ENCODE measurements at regions not wholly inside any gene's neighbourhood (a gene's known extent, or its start where the extent isn't known, plus 50 kb on each side); places are given as distances from the start of the nearest gene placed in this dataset.

DNA sequence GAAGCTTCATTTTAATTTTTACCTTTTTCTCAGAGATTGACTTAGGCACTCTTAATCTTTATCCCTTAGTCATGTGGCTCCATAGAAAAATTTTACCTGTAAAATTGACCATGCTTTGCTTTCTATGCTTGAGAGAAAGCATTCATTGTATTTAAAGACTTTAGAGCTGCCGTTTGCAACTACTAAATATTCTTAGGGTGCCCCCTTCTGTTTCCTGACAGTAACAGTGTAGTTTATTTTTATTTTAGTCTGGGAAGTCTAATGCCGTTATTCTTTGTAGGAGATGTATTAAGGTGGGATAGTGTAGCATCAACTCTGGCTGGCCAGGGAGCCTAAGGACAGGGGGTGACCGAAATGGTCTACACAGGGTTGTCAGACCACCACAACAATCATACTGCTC is 84.5 kb upstream of the SYNPR start:
- ATAC-seq: peak; percentile 70
- DNase-seq (ENCODE audit: low spot score): no peak

DNA sequence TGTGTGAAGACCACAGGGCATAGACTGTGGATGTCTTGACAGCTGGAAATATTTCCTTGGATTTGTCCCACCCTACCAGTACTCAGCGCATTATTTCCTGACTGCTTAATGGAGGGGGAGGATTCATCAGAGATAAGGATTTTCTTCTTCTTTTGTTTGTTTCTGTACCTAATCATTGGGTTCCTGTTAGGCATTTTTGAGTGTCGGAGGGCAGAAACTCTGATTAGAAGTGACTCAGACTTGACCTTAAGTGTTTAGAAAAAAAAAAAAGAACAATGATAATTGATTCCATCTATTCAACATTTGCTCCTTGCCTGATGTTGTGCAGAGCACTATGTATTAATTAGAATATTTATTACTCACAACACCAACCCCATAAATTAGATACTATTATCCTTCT is 78.5 kb upstream of the SYNPR start:
- no peak for ATAC-seq

GRCh38 chr3:63202529-63202928 is 75.6 kb upstream of the SYNPR start:
- no peak for ATAC-seq
- DNase-seq (ENCODE audit: low spot score): no peak

More for the DNA sequence above, 78.5 kb upstream of the SYNPR start:
- no peak for DNase-seq (ENCODE audit: low spot score)

DNA sequence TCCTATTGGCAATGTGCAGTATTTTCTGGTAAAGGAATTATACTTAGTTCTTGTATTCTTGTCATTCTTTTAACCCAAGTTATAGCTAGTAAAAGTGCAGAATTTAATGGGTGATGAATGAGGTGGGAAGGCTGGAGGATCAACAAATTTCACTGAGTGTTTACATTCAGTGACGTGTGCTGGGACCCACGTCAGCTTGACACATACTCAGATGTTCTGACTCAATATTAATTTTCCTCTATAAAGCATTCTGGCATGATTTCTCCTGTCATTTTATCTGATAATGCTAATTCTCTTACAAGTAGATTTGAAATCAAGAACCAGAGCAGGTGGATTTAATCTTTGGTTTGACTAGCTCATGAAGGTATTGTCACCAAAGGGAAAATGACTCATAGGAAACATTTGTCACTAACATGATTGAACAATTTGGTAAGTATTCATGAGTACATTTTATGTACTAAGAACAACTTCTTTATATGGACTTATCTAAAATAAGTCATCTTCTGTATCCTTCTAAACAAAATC is 71.0 kb upstream of the SYNPR start:
- DNase-seq (ENCODE audit: low spot score) (no peak), ATAC-seq (no peak)

DNA sequence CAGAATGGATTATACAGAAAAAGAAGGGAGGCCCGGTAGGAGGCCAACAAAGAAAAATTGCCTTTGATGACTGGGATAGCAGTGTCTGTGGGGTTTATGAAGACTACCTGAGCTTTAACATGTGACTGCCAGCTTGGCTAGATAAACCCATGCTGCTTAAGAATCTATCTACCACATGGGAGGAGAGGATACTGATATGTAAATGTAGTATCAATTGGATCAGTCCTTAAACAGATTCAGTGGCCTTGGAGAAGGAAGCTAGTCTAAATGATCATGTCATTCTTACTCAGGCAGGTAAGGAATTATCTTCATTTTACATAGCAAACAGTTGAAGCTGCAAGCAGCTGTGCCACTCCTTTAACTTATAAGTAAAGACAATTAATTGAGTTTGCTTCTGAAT is 50.0 kb upstream of the SYNPR start:
- ATAC-seq: no peak
- DNase-seq (ENCODE audit: low spot score): no peak

Data from left lobe of liver (tissue), 2 donors.